H1 (cell line): ENCODE measurements at regions not wholly inside any gene's neighbourhood (a gene's known extent, or its start where the extent isn't known, plus 50 kb on each side); places are given as distances from the start of the nearest gene placed in this dataset.

Source experiments
- BACH1 ChIP-seq: IDR thresholded peaks from 2 replicates; pipeline ENCODE4 v1.6.1; 2012; ENCODE audit warnings: low read length, improper control_type of control experiment
- BCL11A ChIP-seq, 2 experiments: IDR thresholded peaks; one replicate each; pipeline ENCODE4 v1.6.1; 2011; ENCODE audit warnings: low read depth in 2 of 2, low read length in 2 of 2, mild to moderate bottlenecking in 2 of 2
- CBX5 ChIP-seq: fragments of 300-800, 300-1000 bp; sonication (generic); IDR thresholded peaks from 2 replicates; pipeline ENCODE4 v1.7.1; 2016; ENCODE audit warnings: antibody characterized with exemption, low read length, low read depth
- POLR2A ChIP-seq, 2 experiments: IDR thresholded peaks; 1 replicate in 1 of 2; 2 replicates in 1 of 2; pipeline ENCODE4 v1.6.1; 2011; ENCODE audit warnings: low read depth in 2 of 2, low read length in 2 of 2, mild to moderate bottlenecking in 2 of 2; ENCODE audit errors: control extremely low read depth in 1 of 2
- POLR2AphosphoS5 ChIP-seq: IDR thresholded peaks from 2 replicates; pipeline ENCODE4 v1.6.1; 2011; ENCODE audit warnings: low read depth, low read length
- RXRA ChIP-seq: IDR thresholded peaks from 2 replicates; pipeline ENCODE4 v1.6.1; 2011; ENCODE audit warnings: low read depth, mild to moderate bottlenecking, low read length, moderate library complexity; ENCODE audit not compliant: insufficient read depth
- TAF1 ChIP-seq: IDR thresholded peaks from 2 replicates; pipeline ENCODE4 v1.6.1; 2011; ENCODE audit warnings: mild to moderate bottlenecking, low read depth, low read length
- TCF12 ChIP-seq: IDR thresholded peaks from 2 replicates; pipeline ENCODE4 v1.6.1; 2011; ENCODE audit warnings: low read depth, mild to moderate bottlenecking, low read length
- ZNF274 ChIP-seq: IDR thresholded peaks from 2 replicates; pipeline ENCODE4 v1.7.0; 2012; ENCODE audit warnings: low read length, borderline replicate concordance; ENCODE audit errors: extremely low read depth
- TF ChIP-seq, protein P1 (sequence below): IDR thresholded peaks from 2 replicates; pipeline ENCODE4 v1.6.1; 2012; ENCODE audit warnings: inconsistent platforms
- TF ChIP-seq, protein P2 (sequence below): fragments of 300-600 bp; sonication (generic); IDR thresholded peaks from 2 replicates; pipeline ENCODE4 v1.7.1; 2012; ENCODE audit warnings: low read length, moderate library complexity, mild to moderate bottlenecking, inconsistent platforms; ENCODE audit not compliant: insufficient replicate concordance
- TF ChIP-seq, protein P3 (sequence below), 3 experiments: IDR thresholded peaks; 1 replicate in 2 of 3; 2 replicates in 1 of 3; pipeline versions ENCODE4 v1.5.1 to v1.6.1; 2011; ENCODE audit warnings: low read length in 3 of 3, mild to moderate bottlenecking in 3 of 3, inconsistent platforms in 2 of 3, low read depth in 1 of 3, moderate library complexity in 1 of 3; ENCODE audit not compliant: insufficient read depth in 1 of 3; ENCODE audit errors: control extremely low read depth in 1 of 3

DNA sequence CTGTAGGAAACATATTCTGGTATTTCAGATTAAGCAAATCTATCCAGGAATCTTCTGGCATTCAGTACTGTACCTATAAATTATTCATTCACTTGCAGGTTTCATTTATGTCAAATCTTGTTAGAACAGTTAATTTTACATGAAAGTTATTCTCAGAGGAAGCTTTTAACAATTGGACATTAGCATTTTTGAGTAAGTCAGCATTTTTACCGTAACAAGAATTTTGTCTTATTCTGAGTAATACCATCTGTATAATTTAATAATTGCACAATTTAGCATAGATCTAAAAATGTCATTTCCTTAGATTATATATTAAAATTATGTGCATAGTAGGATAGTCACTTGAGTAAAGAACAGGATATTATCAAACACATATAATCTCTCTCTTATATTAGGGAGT is 764.8 kb upstream of the LRFN5 start:
- TF ChIP-seq, protein P1, sequence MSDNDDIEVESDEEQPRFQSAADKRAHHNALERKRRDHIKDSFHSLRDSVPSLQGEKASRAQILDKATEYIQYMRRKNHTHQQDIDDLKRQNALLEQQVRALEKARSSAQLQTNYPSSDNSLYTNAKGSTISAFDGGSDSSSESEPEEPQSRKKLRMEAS = no peak
- no peak for TF ChIP-seq TAF1
- TF ChIP-seq, protein P2, sequence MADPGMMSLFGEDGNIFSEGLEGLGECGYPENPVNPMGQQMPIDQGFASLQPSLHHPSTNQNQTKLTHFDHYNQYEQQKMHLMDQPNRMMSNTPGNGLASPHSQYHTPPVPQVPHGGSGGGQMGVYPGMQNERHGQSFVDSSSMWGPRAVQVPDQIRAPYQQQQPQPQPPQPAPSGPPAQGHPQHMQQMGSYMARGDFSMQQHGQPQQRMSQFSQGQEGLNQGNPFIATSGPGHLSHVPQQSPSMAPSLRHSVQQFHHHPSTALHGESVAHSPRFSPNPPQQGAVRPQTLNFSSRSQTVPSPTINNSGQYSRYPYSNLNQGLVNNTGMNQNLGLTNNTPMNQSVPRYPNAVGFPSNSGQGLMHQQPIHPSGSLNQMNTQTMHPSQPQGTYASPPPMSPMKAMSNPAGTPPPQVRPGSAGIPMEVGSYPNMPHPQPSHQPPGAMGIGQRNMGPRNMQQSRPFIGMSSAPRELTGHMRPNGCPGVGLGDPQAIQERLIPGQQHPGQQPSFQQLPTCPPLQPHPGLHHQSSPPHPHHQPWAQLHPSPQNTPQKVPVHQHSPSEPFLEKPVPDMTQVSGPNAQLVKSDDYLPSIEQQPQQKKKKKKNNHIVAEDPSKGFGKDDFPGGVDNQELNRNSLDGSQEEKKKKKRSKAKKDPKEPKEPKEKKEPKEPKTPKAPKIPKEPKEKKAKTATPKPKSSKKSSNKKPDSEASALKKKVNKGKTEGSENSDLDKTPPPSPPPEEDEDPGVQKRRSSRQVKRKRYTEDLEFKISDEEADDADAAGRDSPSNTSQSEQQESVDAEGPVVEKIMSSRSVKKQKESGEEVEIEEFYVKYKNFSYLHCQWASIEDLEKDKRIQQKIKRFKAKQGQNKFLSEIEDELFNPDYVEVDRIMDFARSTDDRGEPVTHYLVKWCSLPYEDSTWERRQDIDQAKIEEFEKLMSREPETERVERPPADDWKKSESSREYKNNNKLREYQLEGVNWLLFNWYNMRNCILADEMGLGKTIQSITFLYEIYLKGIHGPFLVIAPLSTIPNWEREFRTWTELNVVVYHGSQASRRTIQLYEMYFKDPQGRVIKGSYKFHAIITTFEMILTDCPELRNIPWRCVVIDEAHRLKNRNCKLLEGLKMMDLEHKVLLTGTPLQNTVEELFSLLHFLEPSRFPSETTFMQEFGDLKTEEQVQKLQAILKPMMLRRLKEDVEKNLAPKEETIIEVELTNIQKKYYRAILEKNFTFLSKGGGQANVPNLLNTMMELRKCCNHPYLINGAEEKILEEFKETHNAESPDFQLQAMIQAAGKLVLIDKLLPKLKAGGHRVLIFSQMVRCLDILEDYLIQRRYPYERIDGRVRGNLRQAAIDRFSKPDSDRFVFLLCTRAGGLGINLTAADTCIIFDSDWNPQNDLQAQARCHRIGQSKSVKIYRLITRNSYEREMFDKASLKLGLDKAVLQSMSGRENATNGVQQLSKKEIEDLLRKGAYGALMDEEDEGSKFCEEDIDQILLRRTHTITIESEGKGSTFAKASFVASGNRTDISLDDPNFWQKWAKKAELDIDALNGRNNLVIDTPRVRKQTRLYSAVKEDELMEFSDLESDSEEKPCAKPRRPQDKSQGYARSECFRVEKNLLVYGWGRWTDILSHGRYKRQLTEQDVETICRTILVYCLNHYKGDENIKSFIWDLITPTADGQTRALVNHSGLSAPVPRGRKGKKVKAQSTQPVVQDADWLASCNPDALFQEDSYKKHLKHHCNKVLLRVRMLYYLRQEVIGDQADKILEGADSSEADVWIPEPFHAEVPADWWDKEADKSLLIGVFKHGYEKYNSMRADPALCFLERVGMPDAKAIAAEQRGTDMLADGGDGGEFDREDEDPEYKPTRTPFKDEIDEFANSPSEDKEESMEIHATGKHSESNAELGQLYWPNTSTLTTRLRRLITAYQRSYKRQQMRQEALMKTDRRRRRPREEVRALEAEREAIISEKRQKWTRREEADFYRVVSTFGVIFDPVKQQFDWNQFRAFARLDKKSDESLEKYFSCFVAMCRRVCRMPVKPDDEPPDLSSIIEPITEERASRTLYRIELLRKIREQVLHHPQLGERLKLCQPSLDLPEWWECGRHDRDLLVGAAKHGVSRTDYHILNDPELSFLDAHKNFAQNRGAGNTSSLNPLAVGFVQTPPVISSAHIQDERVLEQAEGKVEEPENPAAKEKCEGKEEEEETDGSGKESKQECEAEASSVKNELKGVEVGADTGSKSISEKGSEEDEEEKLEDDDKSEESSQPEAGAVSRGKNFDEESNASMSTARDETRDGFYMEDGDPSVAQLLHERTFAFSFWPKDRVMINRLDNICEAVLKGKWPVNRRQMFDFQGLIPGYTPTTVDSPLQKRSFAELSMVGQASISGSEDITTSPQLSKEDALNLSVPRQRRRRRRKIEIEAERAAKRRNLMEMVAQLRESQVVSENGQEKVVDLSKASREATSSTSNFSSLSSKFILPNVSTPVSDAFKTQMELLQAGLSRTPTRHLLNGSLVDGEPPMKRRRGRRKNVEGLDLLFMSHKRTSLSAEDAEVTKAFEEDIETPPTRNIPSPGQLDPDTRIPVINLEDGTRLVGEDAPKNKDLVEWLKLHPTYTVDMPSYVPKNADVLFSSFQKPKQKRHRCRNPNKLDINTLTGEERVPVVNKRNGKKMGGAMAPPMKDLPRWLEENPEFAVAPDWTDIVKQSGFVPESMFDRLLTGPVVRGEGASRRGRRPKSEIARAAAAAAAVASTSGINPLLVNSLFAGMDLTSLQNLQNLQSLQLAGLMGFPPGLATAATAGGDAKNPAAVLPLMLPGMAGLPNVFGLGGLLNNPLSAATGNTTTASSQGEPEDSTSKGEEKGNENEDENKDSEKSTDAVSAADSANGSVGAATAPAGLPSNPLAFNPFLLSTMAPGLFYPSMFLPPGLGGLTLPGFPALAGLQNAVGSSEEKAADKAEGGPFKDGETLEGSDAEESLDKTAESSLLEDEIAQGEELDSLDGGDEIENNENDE = no peak
- no peak for TF ChIP-seq BACH1
- TF ChIP-seq, protein P3, sequence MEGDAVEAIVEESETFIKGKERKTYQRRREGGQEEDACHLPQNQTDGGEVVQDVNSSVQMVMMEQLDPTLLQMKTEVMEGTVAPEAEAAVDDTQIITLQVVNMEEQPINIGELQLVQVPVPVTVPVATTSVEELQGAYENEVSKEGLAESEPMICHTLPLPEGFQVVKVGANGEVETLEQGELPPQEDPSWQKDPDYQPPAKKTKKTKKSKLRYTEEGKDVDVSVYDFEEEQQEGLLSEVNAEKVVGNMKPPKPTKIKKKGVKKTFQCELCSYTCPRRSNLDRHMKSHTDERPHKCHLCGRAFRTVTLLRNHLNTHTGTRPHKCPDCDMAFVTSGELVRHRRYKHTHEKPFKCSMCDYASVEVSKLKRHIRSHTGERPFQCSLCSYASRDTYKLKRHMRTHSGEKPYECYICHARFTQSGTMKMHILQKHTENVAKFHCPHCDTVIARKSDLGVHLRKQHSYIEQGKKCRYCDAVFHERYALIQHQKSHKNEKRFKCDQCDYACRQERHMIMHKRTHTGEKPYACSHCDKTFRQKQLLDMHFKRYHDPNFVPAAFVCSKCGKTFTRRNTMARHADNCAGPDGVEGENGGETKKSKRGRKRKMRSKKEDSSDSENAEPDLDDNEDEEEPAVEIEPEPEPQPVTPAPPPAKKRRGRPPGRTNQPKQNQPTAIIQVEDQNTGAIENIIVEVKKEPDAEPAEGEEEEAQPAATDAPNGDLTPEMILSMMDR (IDR thresholded peaks at IDR 0.05; ENCODE audit: control extremely low read depth in 1 of 3, insufficient read depth in 1 of 3, low read depth in 1 of 3, low read length in 3 of 3) = no peak
- TF ChIP-seq ZNF274 = no peak
- no peak for TF ChIP-seq CBX5
- TF ChIP-seq POLR2A (IDR thresholded peaks at IDR 0.05; ENCODE audit: control extremely low read depth in 1 of 2, low read depth in 2 of 2, low read length in 2 of 2) = no peak
- no peak for TF ChIP-seq POLR2AphosphoS5
- TF ChIP-seq RXRA = no peak
- no peak for TF ChIP-seq BCL11A (IDR thresholded peaks at IDR 0.05; ENCODE audit: low read depth in 2 of 2, low read length in 2 of 2)
- TF ChIP-seq TCF12 = no peak
